ENCODE measurements at regions not wholly inside any gene's neighbourhood (a gene's known extent, or its start where the extent isn't known, plus 50 kb on each side); places are given as distances from the start of the nearest gene placed in this dataset.

DNA sequence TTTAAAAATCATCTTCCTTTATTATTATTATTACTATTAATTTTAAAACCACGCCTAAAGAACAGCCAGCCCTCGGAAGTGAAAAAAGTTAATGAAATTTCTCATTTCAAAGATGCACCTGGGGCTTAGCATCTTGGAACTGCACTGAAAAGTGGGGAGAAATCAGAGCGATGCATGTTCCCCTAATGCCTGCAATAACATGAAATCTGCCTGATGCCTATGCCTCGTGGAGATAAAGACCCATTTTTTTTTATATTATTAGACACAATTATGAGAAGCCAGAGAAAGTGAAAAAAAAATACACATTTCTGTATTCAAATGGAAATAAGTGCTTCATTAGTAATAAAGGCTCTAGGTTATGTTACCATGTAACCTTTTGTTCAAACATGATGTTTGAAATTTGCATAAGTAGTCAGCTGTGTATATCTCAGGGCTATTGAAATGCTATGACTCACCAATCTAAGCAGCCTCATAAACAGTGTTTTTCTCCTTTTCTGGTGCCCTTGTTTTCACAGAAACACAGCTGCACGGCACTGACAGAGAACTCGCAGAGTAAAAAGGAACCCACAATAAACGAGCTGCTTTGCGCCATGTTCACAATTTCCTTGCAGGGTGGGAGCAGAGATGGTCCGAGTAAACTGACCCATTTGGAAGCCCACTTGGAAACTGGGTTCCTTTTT, 175.8 kb upstream of the PRKCQ start:
- DNase-seq: peak; percentile 60

DNA sequence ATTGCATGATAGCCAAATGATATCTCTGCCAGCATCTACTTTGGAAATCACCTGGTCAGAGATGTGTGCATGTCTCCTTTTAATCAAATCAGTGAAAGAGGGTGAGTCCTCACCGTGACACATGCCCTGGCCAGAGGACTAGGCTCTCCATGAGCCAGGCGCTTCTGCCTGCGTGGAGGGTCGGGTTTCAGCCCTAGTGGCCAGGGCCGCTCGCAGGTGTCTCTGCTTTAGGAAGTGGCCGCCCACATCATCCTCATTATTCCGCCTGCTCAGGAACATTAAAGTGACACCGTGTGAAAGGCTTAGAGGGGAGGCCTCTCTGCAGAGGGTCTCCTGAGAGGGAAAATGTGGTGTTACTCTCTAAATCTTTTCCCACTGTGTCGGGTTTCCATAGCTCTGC, 173.6 kb upstream of the PRKCQ start:
- DNase-seq: no peak

DNA sequence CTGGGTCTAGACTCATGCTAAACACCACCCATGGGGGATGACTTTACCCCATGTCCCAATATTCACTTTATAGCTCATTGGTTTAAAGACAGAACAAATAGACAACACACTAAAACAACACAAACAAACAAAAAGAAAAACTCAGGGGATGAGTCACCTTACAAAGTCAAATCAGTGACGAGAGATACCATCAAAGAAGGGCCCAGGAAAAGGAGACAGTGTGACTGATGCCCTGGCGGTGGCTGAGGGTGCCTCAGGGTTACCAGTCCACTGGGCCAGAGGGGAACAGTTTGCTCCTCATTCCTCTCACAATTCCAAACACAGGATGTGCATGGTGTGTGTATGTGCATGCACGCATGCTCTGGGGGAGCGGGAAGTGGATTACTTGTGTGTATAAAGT, 171.3 kb upstream of the PRKCQ start:
- no peak for DNase-seq

DNA sequence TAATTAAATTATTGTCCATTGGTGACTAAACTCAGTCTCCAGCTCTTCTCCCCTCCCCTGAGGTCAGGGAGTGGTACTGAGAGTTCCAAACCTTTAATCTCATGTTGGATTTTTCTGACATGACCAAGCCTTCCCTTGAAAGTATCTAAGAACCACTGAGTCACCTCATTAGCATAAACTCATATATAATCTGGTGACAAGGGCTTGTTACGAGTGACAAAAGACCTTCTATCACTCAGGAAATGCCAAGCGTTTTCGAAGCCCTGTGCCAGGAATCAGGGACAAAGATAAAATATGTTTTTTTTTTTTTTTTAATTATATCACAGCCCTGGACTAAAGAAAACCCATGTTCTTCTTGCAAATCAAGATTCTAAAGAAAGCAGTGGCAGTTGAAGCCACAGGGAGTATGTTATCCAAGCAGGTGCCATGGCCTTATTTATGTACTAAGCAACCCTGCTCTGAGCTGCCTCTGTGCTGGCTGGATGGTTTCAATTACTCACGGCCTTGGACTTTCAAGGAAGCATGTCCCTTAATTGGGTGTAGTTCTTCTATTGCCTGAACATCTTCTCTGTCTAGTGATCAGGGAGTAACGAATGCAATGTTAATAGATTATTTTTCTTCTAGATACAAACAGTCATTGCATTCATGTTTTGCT, 169.0 kb upstream of the PRKCQ start:
- DNase-seq: peak; percentile 89

DNA sequence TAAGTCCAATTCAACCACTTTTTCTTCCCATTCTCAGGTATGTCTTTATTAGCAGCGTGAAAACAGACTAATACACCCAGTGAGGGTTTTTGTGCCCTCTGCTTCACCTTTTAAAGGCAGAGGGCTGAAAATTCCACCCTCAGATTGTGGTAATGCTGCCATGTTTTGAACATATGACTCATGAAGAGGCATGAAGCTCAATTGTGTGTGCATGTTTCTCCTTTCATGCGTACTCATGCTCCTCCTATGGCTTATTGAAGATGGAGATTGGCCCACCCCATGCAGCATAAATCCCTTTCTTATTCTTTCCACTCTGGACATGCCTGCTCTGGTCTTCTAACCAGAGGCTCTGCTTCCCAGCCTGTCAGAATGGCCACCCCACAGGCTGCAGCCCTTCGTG, 168.0 kb upstream of the PRKCQ start:
- no peak for DNase-seq

DNA sequence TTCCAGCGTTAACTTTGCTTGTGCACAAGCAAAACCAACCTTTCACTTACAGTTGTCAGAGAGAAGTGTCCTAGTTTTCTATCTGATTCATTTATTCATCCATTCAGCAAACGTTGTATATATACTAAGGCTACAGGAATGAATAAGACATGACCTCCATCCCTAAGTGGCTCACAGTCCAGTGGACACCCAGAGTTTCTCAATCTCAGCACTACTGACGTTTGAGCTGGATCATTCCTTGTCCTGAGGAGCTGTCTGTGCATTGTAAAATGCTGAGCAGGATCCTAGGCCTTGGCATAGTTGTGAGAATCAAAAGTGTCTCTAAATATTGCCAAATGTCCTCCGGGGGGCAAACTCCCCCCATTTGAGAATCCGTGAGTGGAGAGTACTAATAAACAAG, 166.7 kb upstream of the PRKCQ start:
- peak; percentile 23 for DNase-seq

DNA sequence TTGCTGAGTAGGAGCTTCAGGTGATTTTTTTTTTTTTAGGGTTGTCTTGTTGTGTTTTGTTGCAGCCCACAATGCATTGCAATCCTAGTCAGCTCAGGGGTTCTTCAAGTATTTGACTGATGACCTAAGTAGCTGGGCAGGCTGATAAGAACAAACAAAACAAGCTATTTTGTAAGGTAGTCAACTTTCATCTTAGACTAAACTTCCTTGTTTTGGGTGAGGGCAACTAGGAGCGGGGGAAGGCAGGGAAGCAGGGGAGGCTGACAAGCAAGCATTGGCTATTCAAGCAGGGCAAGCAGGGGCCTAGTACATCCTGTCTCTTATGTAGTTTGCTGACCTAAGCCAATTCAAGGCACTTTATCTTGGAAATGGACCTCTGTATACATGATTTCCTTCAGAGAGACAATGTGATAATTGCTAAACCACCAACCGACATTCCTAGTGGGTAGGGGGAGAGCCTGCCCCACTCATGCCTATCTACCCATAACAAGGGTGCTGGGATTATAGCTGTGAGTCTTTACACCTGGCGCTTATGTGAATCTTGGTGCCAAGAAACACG, 163.3 kb upstream of the PRKCQ start:
- DNase-seq: no peak

DNA sequence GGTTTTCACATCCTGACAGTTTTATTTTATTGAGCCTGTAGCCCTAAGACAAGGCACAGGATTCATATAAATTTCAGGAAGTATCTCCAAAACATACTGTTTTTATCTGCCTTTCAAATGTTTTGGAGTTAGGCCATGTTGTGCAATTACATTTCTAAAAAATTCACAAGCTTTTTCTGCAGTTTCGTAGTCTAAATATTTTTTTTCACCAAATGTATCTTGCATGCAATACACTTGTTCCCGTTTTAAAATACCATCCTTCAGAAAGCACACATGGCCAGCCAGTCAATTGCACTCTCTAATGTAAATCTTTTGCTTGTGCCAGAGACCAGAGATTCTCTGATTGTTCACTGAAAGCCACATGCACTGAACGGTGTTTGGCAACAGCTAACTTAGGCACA, 161.5 kb upstream of the PRKCQ start:
- no peak for DNase-seq

DNA sequence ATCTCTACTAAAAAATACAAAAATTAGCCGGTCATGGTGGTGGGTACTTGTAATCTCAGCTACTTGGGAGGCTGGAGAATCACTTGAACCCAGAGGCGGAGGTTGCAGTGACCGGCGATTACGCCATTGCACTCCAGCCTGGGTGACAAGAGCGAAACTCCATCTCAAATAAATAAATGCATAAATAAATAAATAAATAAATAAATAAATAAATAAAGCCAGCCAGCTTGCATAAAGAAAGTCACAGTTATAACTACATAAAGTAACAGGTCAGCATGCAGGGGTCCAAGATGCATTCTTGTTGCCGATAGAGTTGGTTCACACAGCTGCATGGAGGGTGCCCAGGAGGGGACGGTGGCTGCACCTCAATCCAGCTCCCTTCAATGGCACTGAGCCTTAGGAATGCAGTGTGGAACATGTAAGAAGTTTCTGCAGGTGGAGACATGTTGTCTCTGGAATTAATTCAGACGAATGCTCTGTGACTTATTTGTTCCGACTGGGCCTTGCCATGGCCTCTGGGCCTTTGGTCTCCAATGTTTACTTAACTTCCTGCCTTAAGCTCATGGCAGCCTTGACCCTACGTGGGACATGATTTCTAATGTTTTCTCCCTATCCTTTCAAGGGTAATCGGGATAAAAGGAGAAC, 159.6 kb upstream of the PRKCQ start:
- no peak for DNase-seq

DNA sequence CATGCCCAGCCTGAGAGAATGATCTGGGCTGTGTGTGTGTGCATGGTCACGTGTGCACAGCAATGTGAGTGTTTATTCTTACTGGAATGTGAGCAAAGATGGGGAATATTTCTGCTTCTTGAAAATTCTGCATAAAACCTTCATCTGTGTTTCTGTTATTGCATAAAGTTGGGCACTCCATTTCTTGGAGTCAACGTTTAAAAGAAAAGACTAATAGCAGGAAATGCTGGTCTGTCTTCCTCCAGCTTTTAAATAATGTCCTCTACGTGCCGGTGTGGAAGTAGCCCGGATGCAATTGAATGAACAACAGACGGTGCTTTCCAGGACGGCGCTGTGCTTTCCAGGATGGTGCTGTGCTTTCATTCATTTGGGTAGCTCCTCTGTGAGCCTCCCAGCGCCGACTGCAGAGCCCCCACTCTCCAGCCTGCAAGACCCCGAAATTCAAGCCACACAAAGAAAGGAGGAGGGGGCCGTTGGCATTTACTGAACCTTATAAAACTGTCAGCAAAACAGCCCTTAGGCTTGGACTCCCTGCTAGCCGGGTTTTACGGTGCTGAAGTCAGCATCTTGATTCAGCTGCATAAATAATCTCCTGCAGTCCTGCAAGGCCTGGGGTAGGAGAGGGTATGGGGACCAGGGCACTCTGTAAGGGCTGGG, 158.2 kb upstream of the PRKCQ start:
- peak; percentile 48 for DNase-seq

DNA sequence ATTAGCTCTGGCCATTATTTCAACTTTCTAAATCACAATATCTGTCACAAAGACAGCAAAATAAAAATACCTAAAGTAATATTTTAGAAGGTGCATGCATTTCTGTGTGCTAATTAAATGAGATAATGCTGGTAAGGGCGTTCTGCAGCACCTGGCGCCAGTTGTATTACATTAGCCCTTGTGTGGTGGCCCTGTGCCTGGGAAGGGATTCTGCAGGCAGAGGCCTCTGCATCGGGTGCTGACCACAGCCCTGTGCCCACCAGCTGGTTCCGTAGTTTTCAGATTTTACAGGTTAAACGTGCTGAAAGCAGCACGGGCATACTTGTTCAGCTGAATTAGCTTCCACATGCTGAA, 157.7 kb upstream of the PRKCQ start:
- DNase-seq: no peak

DNA sequence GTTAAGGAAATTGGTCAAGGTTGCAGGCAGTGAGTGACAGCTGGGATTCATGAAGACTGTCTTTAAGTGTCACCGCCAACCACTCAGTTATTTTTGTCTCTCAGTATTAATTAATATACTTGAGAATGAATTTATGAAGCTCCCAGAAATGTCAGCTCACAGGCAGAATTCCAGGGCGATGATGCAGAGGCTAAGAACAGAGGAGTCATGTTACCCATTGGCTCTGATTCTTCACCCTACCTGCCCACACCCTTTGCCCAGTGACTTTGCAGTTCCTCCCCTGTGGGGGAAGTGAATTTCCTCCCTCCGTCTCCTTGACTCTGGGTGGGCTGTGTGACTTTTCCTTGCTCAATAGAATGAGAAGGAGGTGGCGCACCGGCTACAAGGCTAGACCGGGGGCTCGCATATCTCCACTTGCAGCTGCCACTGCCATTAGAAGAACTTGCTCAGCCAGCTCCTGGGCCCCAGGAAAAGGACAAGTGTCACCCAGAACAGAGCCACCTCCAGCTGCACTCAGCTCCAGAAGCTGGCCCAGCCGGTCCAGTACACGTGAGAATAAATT, 157.1 kb upstream of the PRKCQ start:
- peak; percentile 63 for DNase-seq

DNA sequence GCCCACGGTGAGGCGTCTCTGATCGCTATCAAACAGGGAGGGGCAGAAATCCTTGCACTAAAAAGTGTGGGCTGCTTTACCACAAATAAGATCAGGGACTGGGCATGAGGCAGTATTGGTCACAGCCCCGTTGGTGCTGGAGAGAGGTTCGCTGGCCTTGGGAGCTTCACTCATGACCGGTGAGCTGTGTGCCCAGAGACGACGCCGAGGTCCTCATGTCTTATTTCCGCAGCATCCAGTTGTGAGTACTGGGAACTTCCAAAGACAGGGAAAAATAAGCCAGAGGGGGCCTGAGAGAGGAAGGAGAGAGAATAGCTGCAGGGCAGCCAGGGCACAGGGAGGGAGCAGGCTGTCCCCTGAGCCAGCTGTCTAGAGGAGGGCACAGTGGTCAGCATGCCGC, 154.2 kb upstream of the PRKCQ start:
- DNase-seq: no peak

DNA sequence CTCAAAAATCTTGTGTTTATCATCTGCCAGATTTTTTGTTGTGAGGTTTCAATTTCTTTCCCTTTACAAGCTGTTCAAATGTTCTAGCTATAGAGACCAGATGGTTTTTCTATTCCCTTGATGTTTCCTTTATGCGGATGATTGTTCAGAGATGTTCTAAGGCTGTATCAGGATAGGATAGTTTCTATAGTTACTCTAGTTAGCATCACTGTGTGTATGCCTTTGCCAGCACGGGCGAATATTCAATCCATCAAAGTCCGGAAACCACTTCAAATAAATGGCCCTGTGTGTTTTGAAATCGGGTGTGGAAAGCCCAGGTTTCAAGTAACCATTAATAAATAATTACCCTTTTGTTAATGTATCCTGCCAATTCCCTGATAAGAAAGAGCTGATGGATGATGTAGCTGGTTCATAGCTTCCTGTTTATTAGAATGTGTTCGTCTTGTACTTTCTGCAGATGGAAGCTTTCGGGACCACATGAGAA, 149.8 kb upstream of the PRKCQ start:
- DNase-seq: no peak

DNA sequence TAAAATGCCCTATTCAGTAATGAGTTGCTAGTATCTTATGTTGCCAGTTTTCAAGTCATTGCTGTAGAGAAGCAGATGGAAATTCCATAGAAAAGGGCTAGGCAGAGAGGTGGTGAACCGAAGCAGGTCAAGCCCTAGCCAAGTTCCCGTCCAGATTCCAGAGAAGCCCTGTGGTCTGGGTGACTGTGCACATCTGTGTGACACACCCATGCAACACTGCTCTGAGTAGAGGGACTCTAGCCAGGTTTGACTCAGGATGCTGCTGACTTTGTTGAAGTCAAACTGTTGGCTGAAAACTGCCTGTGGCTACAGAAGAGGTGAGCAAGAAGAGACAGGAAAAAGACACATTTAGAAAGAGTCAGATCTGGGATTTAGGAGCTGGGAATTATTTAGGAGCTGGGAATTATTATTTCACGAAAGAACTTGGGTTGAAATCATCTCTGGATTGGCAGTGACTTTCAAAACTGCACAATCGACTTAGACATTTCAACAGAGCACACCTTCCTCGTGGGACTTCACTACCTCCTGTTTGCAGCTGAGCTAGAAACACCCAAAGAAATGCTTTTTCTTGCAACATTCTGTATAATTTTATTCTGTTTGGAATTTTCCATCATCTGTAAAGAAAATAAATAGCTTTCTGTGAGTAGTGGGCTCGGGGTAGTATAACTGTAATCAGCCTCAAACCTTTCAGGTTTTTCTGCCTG, 149.1 kb upstream of the PRKCQ start:
- DNase-seq: peak; percentile 71

DNA sequence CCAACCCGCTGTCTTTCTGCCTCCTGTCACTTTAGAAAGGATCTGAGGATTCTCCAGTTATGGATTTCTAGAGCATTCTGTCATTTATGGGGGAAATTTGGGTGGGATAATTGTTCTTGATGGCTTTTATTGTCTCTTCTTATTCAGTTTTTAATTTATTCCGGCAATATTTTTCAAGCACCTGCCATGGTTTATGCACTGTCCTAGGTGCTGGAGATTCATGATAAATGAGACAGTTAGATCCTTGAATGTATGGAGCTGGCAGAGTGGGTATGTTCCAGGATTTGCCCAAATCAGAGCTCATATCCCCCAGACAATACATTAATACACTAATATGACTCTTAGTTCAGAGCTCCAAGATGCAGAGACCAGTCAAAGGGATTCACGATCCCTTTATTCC, 146.8 kb upstream of the PRKCQ start:
- DNase-seq: no peak

DNA sequence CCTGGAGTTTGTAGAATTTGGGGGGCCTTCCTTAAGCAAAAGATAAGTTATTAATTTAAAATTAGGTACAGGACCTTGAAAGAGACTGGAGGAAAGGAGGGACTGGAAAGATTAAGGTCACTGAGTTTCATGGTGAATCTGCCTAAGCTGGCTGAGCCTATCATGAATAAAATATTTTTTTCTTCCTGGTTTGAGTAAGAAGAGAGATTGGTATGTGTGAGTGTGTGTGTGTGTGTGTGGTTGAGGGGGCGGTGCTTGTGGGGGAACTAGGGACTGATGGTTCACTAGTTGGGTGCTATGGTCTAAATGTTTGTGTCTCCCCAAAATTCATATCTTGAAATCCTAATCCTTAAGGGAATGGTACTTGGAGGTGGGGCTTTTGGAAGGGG, 142.5 kb upstream of the PRKCQ start:
- peak; percentile 70 for DNase-seq

DNA sequence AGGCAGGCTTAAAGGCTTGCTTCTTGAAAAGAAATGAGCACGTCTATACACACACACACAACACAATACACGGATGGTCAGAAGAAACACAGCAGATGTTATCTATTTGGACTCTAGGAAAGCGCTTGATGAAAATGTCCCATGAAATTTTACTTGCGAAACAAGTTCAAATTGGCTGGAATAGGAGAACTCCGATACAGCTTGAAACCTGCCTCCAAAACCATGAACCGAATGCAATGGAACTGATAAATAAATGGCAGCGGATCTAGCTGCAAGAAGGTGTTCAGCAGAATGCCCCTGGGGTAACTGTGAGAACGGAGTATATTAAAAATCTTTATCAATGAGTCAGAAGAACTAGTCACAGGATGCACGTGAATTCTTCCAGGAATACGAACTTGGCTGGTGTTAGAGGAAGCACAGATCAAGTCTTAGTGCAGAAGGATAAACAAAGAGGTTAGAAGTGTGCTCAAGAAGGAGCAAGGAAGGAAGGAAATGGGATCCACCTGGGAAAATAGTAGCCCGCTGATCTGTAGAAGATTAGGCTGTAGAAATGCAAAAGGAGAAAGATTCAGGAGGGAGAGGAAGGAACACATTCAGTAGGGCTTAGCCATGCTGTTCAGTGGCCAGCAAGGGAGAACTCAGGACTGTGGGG, 142.0 kb upstream of the PRKCQ start:
- peak; percentile 96 for DNase-seq

DNA sequence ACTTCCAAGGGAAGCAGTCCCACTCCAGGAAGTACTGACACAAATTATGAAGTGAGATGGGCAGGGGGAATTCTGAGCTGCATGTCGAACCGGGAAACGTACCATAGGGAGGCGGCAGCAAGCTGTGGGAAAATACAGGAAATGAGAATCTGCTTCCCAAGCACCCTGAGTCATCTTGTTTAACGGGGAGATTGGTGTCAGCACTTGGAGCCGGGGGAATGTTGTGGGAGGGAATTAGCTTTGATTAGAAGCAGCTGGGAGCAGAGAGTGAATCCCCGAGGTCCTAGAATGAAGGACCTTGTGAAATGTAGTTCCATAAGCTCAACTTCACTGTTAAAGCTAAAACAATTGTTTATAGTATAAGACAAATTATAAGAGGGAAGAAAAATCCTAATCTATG, 141.4 kb upstream of the PRKCQ start:
- DNase-seq: peak; percentile 98

DNA sequence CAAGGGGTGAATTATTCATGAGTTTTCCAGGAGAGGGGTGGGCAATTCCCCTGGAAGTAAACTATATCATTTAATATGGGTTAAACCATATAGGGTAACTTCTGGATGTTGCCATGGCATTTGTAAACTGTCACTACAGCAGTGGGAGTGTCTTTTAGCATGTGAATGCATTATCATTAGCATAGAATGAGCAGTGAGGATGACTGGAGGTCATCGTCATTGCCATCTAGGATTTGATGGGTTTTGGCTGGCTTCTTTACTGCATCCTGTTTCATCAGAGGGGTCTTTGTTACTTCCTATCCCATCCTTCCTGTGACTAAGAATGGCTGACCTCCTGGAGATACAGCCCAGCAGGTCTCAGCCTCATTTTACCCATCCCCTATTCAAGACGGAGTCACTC, 139.5 kb upstream of the PRKCQ start:
- no peak for DNase-seq

DNA sequence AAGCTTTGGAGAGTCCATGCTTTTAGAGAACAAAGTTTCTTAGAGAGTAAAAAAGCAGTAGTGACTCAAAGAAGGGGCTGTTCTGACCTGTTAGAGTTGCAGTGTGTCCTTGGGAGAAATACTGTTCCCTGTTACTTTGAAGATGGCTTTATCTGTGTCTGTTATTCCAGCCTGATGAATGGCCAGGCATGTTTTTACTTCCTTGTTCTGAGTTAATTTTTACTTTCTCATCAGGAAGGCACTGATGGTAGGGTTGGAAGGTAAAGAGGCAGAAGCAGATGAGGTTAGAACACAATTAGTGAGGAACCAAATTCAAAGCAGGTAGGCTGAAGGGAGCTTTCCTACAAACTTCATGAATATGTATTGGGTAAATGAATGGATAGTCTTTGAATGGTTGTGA, 138.5 kb upstream of the PRKCQ start:
- DNase-seq: no peak

DNA sequence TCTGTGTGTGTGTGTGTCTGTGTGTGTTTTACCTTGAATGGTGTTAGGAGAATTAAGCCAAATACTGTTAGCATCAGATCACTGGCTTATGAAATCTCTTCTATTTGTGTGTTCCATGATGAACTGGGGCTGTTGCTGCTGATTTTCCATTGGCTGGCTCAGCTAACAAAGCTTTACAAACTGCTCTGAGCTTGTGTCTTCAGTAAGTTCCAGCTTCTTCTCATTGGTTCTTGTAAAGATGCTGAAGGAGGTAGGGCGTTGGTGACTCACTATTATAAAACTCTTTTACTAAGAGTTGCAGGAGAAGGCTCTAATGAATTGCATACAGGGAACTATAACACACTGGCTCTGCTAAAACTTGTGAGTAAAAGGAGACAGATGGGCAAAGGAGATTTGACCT, 136.4 kb upstream of the PRKCQ start:
- DNase-seq: peak; percentile 33

All from EL (cell line).